Neuron (in vitro differentiated cells): ENCODE measurements at regions not wholly inside any gene's neighbourhood (a gene's known extent, or its start where the extent isn't known, plus 50 kb on each side); places are given as distances from the start of the nearest gene placed in this dataset.

Source experiments
- H2AFZ ChIP-seq: one replicate; pipeline ENCODE4 v1.6.1; 2013; ENCODE audit warnings: low read depth, mild to moderate bottlenecking, inconsistent platforms, low read length, moderate library complexity
- H3K27me3 ChIP-seq: one replicate; pipeline ENCODE4 v1.6.1; 2013; ENCODE audit warnings: low read length; ENCODE audit not compliant: insufficient read depth
- H3K36me3 ChIP-seq: one replicate; pipeline ENCODE4 v1.6.1; 2013; ENCODE audit warnings: low read length; ENCODE audit not compliant: insufficient read depth
- H3K4me1 ChIP-seq: one replicate; pipeline ENCODE4 v1.6.1; 2013; ENCODE audit warnings: low read length; ENCODE audit not compliant: insufficient read depth
- H3K4me3 ChIP-seq: 2 replicates; pipeline ENCODE4 v1.5.1; 2013; ENCODE audit warnings: mild to moderate bottlenecking, low read length, moderate library complexity
- H3K9me3 ChIP-seq: one replicate; pipeline ENCODE4 v1.6.1; 2013; ENCODE audit warnings: low read length

DNA sequence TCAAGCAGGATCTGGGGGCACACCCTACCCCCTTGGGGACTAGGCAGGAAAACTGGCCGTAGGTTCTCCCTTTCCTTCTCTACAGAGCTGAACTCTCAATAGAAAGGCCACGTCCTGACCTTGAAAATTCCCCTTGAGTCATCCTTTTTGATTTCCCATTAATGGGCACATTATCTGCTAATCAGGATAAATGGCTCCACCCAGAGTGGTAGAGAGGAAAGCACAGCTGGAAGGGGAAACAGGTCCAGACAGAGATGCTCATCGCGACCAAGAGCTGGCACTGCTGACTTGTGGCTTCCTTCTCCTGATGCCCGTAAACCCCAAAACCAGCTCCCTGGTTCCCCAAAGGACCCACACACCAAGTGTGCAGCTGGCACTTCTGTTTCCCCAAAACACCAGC is 206.5 kb upstream of the CDH5 start:
- H3K4me3 ChIP-seq = no peak overlapping the region
- no peaks in the 10 kb centered on the region for H3K9me3 ChIP-seq
- no peaks in the 10 kb centered on the region for H3K36me3 ChIP-seq
- no peaks in the 10 kb centered on the region for H3K27me3 ChIP-seq
- H2AFZ ChIP-seq = no peak overlapping the region
- H3K4me1 ChIP-seq = no peaks in the 10 kb centered on the region

- Histone ChIP-seq H3K4me1 (no peaks in the 10 kb centered on the region), H3K36me3 (no peaks in the 10 kb centered on the region), H3K9me3 (no peaks in the 10 kb centered on the region), H3K4me3 (no peak overlapping the region), H3K27me3 (no peaks in the 10 kb centered on the region), H2AFZ (no peak overlapping the region)
Measured at GRCh38 chr16:66156538-66156937, 210.0 kb upstream of the CDH5 start.

DNA sequence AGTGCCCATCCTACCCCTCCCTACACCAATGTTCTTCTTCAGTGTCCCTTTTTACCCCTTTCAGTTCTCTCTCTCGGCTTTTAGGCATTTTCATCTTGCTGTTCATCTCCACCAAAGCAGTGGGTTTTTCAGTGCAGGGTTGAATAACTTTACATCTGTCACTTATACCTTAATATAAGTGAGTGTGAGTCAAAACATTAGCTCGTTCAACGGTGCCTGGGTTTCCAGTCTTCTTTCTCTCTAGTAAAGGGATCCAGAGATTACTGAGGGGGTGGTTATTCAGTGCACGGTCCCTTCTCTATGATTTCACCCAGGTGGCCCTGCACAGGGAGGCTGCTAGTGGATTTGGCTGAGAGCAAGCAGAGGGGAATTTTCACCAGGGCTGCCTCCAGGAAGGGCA is 210.6 kb upstream of the CDH5 start:
- Histone ChIP-seq H3K36me3 (no peaks in the 10 kb centered on the region), H3K9me3 (no peaks in the 10 kb centered on the region), H3K27me3 (no peaks in the 10 kb centered on the region), H3K4me3 (no peak overlapping the region), H2AFZ (no peak overlapping the region), H3K4me1 (no peaks in the 10 kb centered on the region)

DNA sequence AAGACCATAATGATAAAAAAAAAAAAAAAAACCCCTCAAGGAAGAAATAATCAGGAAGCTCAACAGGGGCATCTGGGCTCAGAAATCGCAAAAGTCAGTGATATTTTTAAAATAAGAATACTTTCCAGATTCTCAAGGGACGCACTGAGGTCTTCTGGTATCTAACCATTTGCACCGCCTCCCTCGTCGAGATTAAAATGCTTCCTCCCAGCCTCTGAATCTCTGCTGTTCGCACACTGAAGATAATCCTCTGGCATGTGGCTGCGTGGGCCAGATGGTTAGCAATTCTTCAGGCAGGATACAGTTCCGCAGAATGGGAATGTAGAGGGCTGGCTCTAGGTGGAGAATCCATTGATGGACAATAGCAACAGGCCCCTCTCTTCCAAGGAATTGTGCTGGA is 211.7 kb upstream of the CDH5 start:
- Histone ChIP-seq H3K4me1 (no peaks in the 10 kb centered on the region), H3K36me3 (no peaks in the 10 kb centered on the region), H3K4me3 (no peak overlapping the region), H3K9me3 (no peaks in the 10 kb centered on the region), H3K27me3 (no peaks in the 10 kb centered on the region), H2AFZ (no peak overlapping the region)

DNA sequence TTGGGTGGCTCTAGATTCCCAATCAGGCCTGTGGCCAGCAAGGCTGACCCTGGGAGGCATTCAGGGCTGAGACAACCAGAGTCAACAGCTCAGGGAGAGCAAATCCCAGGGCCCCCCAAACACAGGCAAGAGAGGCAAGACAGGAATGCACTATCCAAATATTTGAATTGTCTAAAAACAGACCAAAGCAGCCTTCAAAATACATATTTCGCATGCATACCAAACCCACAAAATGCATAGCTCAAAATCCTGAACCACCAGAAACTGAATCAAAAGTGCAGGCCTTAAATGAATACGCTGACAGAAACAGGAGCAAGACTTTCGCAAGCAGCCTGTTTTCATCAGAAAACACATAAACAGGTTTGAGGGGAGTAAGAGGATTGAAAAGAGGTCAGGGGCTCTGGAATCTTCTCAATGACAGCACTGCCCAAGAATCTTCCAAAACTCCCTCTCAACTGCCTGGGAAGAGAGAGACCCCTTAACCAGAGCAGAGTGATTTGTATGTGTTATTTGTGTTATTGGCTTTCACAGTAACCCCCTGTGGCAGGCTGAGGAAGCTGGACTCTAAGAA is 213.6 kb upstream of the CDH5 start:
- Histone ChIP-seq H3K27me3 (no peaks in the 10 kb centered on the region), H3K9me3 (no peaks in the 10 kb centered on the region), H3K36me3 (no peaks in the 10 kb centered on the region), H3K4me1 (no peaks in the 10 kb centered on the region), H3K4me3 (no peak overlapping the region), H2AFZ (no peak overlapping the region)

DNA sequence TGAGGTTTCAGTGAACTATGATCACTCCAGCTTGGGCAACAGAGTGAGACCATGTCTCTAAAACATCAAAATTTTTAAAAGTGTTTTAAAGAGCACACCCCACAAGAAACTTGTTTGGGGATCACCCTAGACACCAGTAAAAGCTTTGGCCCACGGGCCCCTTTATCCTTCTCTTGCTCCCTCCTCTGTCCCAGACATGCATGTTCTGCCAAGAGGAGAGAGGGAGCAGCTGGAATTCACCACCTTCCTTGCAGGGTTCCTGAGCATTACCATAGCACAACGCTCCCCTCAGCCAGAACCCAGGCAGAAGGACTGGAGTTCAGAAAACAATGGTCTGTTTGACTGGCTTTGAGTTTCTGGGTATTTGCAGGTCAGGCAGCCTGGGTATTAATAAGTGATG is 214.3 kb upstream of the CDH5 start:
- H2AFZ ChIP-seq = no peak overlapping the region
- H3K27me3 ChIP-seq = no peaks in the 10 kb centered on the region
- H3K4me1 ChIP-seq = no peaks in the 10 kb centered on the region
- no peaks in the 10 kb centered on the region for H3K9me3 ChIP-seq
- H3K4me3 ChIP-seq = no peak overlapping the region
- no peaks in the 10 kb centered on the region for H3K36me3 ChIP-seq

DNA sequence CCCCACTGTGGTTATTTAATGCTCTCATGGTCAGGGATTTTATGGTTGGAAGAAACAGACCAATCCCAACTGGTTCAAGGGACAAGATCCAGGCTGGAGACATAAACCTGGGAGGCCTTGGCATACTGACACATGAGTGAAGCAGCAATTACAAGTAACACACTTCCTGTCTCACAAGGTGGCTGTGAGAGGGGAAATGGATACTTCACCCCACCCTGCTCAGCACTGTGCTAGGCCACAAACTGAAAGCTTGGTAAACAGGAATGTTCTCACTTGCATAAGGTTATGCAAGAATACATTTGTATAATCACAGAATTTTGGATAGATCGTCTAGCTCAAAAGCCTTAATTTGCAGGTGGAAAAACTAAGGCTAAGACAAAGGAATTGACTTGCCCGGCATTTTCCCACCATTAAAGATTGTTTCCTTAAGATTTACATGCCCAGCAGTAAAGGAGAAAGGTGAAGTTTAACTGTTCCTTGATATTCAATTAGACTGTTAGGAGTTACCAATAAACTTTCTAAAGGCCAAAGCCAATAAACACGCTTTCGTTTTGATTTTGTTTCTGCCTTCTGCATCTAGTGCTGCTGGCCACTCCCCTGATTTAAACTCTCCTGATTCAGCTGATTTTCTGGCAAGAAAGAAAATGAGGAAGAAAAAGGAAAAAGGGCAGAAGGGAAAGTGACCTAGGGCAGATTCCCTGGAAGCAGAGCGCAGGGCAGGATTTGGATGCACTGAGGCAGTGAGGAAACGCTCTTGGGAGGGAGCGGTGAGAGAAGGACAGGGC is 215.6 kb upstream of the CDH5 start:
- Histone ChIP-seq H3K27me3 (no peaks in the 10 kb centered on the region), H3K36me3 (no peaks in the 10 kb centered on the region), H2AFZ (no peak overlapping the region), H3K4me3 (no peak overlapping the region), H3K4me1 (no peaks in the 10 kb centered on the region), H3K9me3 (no peaks in the 10 kb centered on the region)

DNA sequence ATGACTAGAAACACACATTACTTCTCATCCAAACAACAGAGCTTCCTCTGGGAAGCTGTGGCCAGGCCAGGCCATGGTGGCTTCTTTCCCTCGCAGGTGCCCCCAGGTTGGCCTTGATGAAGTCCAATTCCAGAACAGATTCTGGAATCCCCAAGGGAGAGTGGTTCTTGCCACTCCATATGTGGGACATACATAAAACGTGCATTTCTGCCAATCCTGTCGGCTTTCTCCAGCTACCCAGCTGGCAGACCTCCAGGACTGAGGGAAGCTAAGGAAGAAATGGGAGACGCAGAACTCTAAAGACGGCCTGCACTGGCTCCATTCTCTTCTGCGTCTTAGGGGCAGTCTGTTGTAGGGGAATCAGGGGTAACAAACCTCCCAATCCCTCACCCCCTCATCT is 219.2 kb upstream of the CDH5 start:
- H3K27me3 ChIP-seq = no peaks in the 10 kb centered on the region
- no peak overlapping the region for H3K4me3 ChIP-seq

DNA sequence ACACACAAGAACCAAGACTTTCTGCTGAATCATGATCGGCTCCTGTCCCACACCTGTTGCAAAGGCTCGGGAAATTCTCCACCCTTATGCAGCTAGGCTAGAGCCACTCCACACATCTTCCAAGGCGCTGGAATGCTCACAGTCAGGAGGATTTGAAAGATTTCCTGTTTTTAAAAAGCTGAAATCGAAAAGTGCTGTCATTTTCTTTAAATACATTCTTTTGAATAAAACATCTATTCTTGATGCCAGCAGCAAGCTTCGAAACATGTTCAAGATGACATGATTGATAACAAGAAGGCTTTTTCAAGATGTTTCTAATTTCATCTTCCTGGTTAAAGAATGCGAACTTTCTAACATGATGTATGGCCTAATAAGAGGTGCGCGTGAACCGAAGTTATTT is 219.7 kb upstream of the CDH5 start:
- H3K4me1 ChIP-seq = no peaks in the 10 kb centered on the region
- no peaks in the 10 kb centered on the region for H3K27me3 ChIP-seq
- H2AFZ ChIP-seq = no peak overlapping the region
- H3K36me3 ChIP-seq = no peaks in the 10 kb centered on the region
- no peak overlapping the region for H3K4me3 ChIP-seq
- H3K9me3 ChIP-seq = no peaks in the 10 kb centered on the region

More for the DNA sequence above, 219.2 kb upstream of the CDH5 start:
- Histone ChIP-seq H3K9me3 (no peaks in the 10 kb centered on the region), H2AFZ (no peak overlapping the region), H3K4me1 (no peaks in the 10 kb centered on the region), H3K36me3 (no peaks in the 10 kb centered on the region)

DNA sequence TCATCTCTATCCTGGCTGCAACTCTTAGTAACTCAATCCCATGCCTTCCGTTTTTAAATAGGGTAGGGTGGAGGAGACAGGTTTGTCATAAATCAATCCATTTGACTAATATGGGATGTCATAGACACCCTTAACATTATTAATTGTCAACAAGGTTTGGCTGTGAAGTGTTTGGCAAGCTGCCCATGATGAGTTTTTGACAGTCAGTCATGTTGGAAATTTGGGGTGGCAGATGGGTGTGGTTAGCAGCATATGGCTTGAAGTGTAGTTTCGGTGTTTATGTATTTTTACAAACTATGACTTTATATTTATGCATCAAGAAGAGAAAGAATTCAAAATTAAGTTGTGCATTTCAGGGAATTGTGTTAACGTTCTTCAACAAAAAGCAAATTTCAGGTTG is 221.8 kb upstream of the CDH5 start:
- no peak overlapping the region for H2AFZ ChIP-seq

DNA sequence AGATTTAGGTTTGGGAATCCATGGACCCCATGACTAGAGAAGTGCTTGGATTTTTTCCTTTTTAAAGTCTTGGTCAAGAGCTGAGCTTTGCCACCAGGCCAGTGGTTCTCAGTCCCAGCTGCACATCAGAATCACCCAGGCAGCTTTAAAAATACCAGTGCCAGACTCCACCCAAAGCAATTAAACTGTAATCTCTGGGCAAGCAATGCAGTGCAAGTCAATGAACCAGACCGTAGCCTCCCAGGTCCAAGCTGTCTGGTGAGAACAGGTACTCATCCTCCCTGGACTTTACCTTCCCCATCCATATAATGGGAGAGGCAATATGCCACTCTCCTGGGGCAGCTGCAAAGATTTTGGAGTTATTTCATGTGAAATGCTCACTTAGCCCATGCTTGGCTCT is 223.1 kb upstream of the CDH5 start:
- Histone ChIP-seq H3K4me1 (no peaks in the 10 kb centered on the region), H3K4me3 (no peak overlapping the region), H2AFZ (no peak overlapping the region), H3K36me3 (no peaks in the 10 kb centered on the region), H3K27me3 (no peaks in the 10 kb centered on the region), H3K9me3 (no peaks in the 10 kb centered on the region)

More for the DNA sequence above, 221.8 kb upstream of the CDH5 start:
- no peak overlapping the region for H3K4me3 ChIP-seq
- no peaks in the 10 kb centered on the region for H3K9me3 ChIP-seq
- H3K27me3 ChIP-seq = no peaks in the 10 kb centered on the region
- no peaks in the 10 kb centered on the region for H3K36me3 ChIP-seq
- H3K4me1 ChIP-seq = no peaks in the 10 kb centered on the region

GRCh38 chr16:66141885-66142284 is 224.6 kb upstream of the CDH5 start:
- Histone ChIP-seq H3K9me3 (no peaks in the 10 kb centered on the region), H3K4me1 (no peaks in the 10 kb centered on the region), H3K4me3 (no peak overlapping the region), H2AFZ (no peak overlapping the region), H3K36me3 (no peaks in the 10 kb centered on the region), H3K27me3 (no peaks in the 10 kb centered on the region)

DNA sequence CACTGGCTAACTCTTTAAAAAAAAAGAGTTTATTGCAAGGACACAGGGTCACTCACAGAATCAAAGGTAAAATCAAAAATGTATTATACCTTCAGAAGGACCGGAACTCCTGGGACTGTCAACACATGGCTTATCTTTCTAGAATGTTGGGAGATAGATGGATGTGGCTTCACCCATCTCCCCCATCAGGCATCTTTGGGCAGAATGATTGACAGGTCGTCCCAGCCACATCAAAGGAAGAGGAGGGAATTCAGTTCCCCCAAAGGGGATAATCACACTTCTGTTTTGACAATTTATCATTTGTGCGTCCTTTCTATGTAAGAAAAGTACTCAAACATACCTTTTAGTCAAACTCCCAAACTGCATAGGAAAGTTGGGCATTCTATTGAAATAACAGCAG is 228.6 kb upstream of the CDH5 start:
- Histone ChIP-seq H3K36me3 (no peaks in the 10 kb centered on the region), H3K4me1 (no peaks in the 10 kb centered on the region), H3K9me3 (no peaks in the 10 kb centered on the region), H2AFZ (no peak overlapping the region), H3K4me3 (no peak overlapping the region), H3K27me3 (no peaks in the 10 kb centered on the region)

- H3K4me1 ChIP-seq = no peaks in the 10 kb centered on the region
Measured at GRCh38 chr16:66136841-66137240, 229.7 kb upstream of the CDH5 start.

More at GRCh38 chr16:66136841-66137240, 229.7 kb upstream of the CDH5 start:
- Histone ChIP-seq H3K36me3 (no peaks in the 10 kb centered on the region), H2AFZ (no peak overlapping the region), H3K4me3 (no peak overlapping the region), H3K9me3 (no peaks in the 10 kb centered on the region), H3K27me3 (no peaks in the 10 kb centered on the region)
